GM18873 (cell line): ENCODE measurements at regions not wholly inside any gene's neighbourhood (a gene's known extent, or its start where the extent isn't known, plus 50 kb on each side); places are given as distances from the start of the nearest gene placed in this dataset.
"Not testable (repeated sequence)": the region's sequence is repeated elsewhere in the genome, so short reads cannot be mapped to it uniquely, and the experiment has no call there.

Experiments used
- ATAC-seq: cut with Tn5 transposase; IDR thresholded peaks from one replicate; pipeline ENCODE4 v1.9.1; 2021; ENCODE audit warnings: mild to moderate bottlenecking, moderate library complexity, moderate number of reproducible peaks; ENCODE audit not compliant: unreplicated experiment, low FRiP score

DNA sequence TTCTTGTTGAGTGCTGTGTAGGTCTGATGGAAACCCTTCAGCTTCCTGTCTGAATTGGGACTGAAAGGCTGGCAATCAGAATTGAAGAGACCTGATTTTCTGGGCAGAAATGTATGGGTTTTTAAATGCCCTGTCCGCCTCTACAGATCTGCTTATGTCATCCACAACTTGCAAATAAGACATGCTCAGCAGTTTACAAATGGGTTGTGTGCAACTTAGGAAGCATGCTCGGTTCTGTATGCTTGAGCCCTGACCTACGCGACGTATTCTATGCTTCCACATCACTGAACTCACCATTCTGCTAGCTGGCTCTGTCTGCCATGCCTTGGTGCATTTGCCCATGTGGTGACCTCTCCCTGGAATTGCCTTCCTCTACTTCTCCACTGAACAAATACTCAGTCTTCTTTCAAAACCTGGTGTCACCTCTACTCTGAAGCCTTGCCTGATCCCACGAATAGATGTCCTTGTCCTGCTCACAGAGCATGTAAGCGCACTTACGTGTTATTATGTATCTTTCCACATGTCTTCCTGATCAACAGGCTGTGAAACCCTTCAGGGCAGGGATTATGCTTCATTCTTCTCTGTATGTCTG, 194.2 kb downstream of the ERCC6L2 start:
- ATAC-seq: no peak

DNA sequence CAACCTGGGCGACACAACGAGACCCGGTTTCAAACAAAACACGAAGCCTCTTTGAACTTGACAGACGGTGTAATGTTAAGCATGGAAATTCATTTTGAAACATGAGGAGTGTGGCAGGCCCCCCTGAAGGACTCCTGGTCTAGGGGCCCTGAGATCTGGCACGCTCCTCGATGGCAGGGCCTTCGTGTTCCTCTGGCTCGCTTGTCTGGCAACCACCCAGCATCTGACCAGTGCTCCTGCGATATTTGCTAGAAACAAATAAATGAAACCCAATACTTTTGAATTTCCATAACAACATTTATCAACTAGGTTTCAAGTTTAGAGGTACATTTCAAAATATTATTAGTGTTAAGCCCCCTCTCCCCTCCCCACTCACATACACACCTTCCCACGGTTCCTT, 193.0 kb downstream of the ERCC6L2 start:
- ATAC-seq: no peak

DNA sequence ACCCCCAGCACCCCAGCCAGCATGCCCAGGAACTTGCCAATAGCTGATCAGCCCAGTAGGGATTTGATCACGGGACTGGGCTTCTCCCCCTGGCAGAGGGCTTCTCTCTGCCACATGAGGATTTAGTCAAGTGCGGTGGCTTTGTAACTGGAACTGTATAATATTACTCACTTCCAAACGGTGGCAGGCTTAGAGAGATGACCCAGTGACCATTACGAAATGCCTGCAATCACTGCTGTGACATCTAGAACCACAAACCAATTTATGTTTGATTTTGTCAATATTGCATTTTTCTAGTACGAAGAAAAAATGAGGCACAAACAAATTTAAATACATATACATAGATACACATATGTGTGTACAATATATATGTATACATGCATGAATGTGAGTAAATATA, 192.1 kb downstream of the ERCC6L2 start:
- no peak for ATAC-seq

DNA sequence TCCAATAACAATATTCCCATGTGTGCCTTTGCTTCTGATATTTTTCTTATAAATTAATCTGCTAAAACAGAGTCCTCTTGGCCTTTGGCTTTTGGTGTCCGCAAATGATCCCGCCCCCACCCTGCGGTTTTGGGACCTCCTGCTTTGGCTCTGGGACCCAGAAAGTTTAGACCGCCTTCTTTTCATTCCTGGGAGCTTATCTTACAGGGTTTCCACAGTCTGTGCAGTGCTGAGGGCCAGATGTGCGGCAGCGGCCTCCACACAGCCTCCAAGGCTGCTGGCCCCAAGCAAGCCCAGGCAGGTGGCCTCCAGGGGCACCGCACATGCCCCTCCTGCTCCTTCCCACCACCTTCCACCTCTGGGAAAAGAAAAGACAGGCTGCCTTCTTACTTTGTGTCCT, 191.5 kb downstream of the ERCC6L2 start:
- ATAC-seq: no peak

DNA sequence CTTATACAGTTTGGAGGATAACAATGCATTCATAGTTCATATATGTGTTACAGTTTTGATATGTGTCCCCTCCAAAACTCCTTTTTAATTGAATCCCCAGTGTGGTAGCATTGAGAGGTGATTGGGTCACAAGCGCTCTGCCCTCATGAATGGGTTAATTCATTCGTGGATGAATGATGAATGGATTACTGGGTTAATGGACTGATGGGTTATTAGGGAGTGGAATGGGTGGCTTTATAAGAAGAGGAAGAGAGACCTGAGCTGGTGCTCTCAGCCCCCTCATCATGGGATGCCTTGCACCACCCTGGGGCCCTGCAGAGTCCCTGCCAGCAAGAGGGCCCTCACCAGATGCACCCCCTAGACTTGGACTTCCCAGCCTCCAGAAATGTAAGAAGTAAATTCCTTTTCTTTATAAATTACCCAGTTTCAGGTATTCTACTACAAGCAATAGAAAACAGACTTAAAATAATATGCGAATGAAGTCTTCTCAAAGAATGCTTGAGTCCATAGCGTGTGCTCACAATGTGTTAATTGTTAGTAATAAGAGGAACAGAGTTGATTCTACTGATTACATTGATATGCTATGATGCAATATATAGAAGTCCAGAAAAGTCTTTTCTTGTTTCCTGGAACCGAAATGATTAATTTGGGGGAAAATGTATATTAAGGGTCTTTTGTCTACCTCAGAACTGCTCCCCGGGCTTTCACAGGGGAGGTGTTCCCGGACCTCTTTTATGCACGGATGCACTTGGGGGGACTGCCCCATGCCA, 190.2 kb downstream of the ERCC6L2 start:
- no peak for ATAC-seq

DNA sequence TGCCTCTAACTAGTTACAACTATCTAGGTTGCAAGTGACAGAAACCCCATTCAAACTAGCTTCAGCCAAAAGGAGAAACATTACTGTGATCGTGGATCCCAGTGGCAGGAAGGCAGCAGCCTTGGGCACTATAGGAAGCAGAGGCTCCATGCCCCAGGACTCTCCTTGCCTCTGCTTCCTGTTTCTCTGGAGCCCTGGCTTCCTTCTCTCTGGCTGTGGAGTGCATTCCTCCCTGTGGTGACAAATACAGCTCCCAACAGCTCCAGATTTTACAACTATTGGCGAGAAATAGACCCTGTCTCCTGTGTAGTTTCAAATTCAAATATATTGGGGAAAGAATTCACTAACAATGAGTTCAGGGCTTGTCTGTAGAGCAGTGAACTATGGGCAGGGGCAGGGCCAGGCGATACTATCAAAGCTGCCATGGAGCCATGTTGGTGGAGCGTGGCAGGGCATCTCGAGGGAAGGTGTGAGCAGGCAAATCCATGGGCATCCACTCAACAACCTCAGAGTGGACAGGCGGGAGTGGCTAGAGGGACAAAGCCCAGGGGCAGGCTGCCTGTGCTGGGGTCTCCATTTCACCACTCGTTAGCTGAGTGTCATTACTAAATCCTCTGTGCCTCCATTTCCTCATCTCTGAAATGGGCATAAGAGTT, 189.5 kb downstream of the ERCC6L2 start:
- no peak for ATAC-seq

DNA sequence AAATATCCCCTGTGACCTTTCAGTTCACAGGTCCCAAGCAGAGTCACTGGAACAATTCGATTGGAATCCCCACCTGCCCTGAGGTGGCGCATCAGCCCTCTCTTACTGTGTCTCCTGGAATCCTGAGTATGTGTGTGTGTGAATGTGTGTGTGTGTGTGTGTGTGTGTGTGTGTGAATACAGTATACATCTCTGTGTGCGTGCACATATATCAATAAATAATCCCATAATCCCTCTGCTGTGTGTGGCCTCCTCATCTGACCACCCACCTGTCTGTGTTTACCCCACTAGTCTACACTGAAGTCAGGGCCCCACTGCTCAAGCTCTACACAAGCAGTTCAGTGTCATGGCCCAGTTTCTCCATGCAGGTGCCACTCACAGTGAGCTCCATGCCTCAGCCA, 187.4 kb downstream of the ERCC6L2 start:
- ATAC-seq: no peak

DNA sequence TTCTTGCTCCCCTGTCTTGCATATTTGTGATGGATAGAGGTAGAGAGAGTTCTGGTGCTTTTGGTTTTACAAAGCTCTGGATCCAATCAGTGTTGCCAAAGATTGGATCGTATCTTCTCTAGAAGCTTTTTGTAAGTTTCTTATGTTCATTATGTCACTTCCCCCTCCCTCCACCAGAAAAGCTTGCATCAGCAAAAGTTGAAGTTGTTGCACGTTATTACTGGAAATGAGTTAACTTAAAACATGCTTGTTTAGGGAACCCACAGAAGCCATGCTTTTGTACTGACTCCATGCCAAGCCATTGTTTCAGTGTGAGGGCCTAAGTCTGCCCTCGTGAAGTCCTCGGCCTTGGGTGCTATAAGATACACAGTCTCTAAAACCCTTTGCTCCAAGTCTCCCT, 186.5 kb downstream of the ERCC6L2 start:
- no peak for ATAC-seq

DNA sequence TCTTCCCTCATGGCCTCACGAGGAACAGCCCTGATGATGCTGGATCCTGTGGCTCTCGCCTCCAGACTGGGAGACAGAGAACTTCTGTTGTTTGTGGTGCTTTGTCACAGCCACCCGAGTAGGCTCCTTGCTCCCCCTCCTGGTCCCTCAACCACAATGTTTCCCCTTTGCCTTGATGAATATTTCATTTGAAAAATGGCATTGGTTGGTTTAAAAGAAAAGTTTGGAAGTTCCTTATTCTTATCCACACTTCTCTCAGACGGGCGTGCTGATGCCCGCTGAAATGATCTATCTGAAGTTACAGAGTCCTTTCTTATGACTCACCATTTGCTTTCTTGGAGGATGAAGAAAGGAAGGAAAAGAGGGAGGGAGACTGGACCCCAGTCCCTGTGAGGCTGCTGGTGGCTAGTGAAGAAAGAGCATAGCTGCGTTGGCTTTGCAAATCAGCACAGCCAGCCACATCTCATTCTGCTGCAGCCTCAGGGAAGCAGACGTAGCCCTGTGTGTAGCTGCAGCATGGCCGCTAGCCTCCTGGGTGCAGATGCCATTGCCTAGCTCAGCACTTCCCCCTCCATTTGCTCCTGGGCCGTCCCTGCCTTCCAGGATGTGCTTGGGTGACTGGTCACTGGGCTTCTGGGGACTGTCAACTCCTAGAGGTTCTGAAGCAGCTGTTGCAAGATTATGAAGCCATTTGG, 185.9 kb downstream of the ERCC6L2 start:
- ATAC-seq: no peak

DNA sequence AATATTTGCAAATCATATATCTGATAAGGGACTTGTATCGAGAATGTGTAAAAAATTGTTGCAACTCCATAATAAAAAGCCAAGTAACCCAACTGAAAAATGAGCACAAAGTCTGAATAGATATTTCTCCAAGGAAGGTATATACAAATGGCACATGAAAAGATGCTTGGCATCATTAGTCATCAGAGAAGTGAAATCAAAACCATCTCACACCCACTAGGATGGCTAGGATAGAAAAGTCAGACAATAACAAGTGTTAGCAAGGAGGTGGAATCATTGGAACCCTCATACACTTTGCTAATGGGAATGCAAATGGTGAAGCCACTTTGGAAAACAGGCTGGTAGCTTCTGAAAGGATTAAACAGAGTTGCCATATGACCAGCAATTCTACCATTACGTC, 182.7 kb downstream of the ERCC6L2 start:
- ATAC-seq: no peak

DNA sequence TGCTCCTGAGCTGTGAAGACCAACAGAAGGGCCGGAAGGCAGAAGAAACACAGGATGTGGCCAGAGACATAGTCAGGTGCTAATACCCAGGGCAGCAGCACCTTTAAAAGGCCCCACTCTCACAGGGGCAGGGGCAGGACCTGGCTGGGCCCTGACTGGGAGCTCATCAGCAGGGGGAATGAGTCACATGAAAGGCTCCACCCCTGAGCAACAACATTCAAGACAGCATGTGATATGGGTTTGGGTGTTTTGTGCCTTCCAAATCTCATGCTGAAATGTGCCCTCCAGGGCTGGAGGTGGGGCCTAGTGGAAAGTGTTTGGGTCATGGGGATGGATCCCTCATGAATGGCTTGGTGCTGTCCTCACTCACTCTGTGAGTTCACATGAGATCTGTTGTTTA, 181.7 kb downstream of the ERCC6L2 start:
- no peak for ATAC-seq

DNA sequence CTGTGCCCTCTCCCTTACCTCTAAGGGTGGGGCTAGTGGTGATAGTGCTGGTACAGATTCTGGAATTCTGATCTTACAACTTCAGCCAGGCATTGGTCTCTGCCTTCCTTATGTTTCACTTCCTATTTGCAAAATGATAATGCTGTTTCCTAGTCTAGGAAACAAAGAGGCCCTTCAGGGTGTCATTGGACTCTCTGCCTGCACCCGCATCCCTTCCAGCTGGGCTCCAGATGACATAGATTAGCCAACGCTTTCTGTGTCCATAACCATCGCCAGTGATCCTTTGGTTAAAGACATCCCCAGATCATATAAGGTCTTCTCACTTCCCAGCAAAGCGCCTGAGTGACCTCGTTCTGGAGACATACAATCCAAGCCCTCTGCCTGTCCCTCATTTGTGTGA, 180.7 kb downstream of the ERCC6L2 start:
- ATAC-seq: no peak

DNA sequence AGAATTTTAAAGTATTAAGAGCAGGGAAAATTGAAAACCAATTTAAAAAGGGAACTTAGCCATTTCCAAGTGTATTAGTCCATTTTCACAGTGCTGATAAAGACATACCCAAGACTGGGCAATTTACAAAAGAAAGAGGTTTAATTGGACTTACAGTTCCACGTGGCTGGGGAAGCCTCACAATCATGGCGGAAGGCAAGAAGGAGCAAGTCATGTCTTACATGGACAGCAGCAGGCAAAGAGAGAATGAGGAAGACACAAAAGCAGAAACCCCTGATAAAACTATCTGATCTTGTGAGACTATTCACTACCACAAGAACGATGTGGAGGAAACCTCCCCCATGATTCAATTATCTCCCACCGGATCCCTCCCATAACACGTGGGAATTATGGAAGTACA, 178.8 kb downstream of the ERCC6L2 start:
- ATAC-seq: not testable (repeated sequence)

DNA sequence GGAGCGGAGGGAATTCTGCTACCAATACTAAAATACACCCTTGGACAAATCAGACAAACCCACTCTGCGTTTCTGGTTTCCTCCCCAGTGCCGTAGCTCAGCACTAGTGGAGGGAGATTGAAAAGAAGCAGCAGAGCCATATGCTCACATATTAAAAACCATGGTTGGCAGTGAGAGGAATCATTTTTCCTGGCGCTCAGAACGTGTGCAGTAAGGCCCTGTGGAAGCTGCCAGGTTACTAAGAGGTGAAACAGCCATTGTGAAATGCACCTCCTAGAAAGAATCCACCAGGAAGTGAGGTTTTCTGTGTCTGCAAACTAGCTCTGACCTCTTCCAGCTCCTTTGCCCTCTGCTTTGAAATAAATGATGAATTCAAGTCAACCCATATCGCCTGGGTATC, 177.2 kb downstream of the ERCC6L2 start:
- no peak for ATAC-seq

DNA sequence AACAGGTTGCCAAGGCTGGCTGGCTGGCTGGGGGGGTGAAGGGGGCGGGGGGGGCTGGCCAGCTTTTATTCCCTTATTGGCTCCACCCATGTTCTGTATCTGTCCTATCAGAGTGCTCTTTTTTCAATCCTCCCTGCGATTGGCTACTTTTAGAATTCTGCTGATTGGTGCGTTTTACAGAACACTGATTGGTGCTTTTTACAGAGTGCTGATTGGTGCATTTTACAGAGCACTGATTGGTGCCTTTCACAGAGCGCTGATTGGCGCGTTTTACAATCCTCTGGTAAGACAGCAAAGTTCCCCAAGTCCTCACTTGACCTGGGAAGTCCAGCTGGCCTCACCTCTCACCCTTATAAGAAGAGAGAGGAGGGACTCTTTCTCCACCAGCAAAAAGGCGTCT, 175.9 kb downstream of the ERCC6L2 start:
- no peak for ATAC-seq

DNA sequence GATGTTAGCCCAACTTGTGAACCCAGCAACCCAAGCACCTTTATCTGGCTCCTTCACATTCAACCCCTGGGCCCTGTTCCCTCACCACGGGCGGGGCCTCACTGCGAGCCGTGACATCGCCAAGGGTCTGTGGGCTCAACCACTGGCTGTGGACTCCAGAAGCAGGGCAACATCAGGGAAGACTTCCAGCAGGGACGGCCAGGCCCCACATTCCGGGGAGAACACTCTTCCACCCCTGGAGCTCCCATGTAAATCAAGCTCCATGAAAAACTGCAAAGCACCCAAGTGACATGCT, 175.3 kb downstream of the ERCC6L2 start:
- no peak for ATAC-seq

DNA sequence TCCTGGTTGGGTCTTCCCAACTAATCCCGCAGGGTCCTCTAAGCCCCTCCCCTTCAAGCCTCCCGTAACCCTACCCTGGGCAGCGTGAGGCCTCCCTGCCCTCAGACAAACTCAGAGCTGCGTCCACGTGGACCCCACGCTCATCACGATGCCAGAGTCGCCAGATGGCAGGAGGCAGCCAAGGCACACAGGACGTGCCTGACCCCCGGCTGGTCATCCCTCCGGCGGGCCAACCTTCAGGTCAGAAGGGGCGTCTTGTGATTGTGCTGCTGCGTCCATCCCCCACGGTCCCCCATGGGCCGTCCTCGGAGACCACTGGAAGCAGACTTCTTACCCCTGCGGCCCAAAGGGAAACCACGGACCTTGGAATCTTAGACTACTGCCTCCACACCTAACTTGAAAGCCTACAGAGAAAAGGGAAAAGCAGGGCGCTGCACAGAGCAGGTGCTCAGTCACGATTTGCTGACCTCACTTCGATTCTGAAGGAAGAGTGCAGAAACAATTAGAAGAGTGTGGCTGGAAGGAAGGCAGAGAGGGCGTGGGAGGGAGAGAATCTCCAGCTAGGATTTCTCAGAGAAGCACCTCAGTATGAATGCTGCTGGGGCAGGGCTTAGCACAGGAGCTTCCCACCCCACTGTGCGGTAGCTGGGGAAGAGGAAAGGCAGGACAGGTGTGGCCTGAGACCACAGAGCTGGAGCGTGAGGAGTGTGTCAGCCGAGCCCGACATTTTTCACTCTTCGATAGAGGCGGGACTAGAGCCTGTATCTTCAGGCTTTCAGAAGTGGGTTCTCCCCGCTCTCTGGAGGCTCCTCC, 174.8 kb downstream of the ERCC6L2 start:
- ATAC-seq: no peak

DNA sequence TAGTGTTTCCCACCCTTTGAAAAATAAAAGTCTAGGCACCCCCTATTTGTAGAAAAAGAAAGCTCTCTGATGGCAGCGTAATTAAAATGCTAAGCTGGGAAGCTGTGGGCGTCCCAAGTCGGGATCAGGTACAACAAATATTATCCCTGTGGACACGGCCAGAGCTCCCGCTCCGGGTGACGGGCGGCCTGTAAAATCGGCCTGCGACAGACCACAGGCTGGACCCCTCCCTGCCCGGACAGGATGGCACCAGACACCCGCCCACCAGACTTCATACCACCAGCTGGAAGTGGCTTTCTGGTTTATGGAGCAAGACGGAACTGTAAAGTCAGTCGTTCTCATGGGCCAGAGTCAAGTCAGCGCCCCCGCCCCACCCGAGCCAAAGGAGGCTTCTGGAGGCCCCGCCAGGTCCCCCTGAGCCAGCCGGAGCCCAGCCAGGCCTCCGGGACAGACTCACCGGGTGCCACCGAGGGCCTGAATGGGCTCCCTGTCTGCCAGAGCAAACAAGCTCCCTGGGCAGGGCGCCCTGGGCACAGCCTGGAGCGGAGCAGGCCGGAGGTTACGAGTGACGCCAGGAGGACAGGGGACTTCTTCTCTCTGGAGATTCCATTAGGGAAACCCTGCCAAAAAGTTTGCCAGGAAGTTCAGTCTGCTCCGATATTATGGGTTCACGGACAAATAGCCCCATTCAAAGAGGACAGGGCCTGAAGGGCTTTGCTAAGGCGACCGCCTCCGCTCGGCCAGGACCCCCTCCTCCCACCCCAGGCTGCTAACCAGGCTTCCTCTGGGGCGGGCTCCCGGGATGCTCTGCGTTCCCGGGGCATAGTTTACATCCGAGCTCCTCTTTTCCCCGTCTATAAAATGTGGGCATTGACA, 173.7 kb downstream of the ERCC6L2 start:
- ATAC-seq: no peak

DNA sequence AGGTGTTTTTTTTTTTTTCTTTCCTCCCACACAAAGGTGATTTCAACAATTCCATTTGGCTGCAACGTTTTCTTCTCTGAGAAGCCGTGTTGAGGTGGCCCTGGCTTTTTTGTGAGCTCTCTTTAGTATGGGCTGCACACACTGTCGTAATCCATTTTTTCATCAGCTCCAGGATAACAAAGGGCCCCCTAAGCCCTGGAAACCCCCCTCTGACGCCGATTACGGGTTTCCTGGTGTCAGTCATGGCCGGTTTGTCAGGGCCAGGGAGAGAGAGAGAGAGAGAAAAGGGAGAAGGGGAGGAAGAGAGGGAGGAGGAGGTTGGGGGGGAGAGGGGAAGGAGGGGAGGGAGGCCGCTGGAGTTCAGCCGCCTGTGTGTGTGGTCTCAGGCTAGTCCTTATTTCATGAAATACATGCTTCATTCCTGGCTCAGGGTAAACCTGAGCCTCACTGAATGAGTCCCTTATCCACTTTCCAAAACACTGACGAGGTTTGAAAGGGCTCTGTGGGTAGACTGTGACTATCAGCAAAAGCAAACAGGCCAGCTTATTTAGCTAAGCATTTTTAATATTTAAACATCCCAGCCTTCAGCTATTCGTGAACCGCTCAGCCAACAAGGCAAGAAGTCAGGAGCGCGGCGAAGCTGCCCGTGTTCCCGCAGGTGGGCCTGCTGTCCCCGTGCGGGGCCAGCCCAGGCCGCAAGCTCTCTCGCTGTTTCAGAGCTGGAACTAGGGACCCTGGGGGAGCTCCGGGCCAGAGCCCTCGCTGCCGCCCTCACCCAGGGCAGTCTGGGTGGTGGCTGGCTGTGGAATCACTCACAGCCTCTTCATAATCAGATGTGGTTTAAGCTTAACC, 172.8 kb downstream of the ERCC6L2 start:
- no peak for ATAC-seq
